ENCODE measurements at regions not wholly inside any gene's neighbourhood (a gene's known extent, or its start where the extent isn't known, plus 50 kb on each side); places are given as distances from the start of the nearest gene placed in this dataset.

DNA sequence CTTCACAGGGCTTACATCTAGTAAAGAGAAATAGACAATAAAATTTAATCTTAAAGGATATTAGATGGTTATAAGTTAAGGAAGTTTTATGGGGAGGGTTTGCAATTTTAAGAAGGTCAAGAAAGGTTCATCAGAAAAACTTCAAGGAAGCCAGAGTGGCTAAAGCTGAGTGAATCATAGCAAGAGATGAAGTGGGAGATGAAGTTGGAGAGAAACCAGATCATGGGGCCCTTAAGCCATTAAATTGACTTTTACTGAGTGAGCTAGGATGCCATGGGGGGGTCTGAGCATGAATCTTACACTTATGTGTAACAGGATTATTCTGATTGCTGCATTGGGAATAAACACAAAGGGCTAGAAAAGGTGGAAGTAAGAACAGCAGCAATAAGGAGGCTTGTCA lies 189.2 kb downstream of the LRIG3 start:
- Histone ChIP-seq H3K4me3 (no peak overlapping the region), H3K9me3 (no peaks in the 10 kb centered on the region), H3K27me3 (replicated peaks in 1 of 7) (no peaks in the 10 kb centered on the region), H3K4me1 (no peaks in the 10 kb centered on the region), H3K36me3 (no peaks in the 10 kb centered on the region), H3K27ac (no peak overlapping the region)
- TF ChIP-seq, protein P1, sequence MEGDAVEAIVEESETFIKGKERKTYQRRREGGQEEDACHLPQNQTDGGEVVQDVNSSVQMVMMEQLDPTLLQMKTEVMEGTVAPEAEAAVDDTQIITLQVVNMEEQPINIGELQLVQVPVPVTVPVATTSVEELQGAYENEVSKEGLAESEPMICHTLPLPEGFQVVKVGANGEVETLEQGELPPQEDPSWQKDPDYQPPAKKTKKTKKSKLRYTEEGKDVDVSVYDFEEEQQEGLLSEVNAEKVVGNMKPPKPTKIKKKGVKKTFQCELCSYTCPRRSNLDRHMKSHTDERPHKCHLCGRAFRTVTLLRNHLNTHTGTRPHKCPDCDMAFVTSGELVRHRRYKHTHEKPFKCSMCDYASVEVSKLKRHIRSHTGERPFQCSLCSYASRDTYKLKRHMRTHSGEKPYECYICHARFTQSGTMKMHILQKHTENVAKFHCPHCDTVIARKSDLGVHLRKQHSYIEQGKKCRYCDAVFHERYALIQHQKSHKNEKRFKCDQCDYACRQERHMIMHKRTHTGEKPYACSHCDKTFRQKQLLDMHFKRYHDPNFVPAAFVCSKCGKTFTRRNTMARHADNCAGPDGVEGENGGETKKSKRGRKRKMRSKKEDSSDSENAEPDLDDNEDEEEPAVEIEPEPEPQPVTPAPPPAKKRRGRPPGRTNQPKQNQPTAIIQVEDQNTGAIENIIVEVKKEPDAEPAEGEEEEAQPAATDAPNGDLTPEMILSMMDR (IDR thresholded peaks at IDR 0.05 in 8 of 11, conservative IDR thresholded peaks at IDR 0.05 in 3 of 11) = no peak
- TF ChIP-seq POLR2AphosphoS5 (IDR thresholded peaks at IDR 0.05) = no peak
- no peak for TF ChIP-seq POLR2A (IDR thresholded peaks at IDR 0.05)
- intact Hi-C loops (cut with DNase I; ENCODE audit: low total_unique reads) = no loop called here
- DNase-seq = no peak

DNA sequence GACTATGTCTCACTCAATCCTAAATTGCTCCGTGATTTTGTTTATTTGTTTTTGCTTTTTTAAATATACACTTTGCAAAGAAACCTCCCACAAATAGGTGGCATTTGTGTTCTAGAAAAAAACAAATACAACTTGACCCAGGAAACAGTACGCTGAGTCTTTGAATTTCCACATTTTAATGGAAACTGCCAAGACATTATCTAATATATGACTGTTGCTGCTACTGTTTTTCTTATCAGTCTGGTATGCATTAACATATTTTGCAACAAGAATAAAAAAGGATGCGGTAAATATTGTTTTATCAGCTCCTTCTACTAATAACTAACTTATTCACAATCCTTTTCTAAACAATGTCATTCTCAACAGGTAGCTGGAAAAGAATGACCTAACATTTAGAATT lies 187.4 kb downstream of the LRIG3 start:
- Histone ChIP-seq H3K9me3 (no peaks in the 10 kb centered on the region), H3K4me3 (no peak overlapping the region), H3K27ac (no peak overlapping the region), H3K4me1 (no peaks in the 10 kb centered on the region), H3K36me3 (no peaks in the 10 kb centered on the region), H3K27me3 (replicated peaks in 1 of 7) (no peaks in the 10 kb centered on the region)
- no peak for TF ChIP-seq POLR2A (IDR thresholded peaks at IDR 0.05)
- DNase-seq = no peak
- WGBS, 5 donors = 69 to 86% (median 73%) methylated on average over 3 of the region's 3 CpGs
- intact Hi-C loops (cut with DNase I; ENCODE audit: low total_unique reads) = no loop called here

DNA sequence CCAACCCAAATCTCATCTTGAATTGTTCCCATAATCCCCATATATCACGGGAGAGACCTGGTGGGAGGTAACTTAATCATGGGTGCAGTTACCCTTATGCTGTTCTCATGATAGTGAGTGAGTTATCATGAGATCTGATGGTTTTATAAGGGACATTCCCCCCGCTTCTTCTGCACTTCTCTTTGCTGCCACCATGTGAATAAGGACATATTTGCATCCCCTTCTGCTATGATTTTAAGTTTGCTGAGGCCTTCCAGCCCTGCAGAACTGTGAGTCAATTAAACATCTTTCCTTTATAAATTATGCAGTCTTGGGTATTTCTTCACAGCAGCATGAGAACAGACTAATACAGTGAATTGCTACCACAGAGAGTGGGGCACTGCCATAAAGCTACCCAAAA lies 179.1 kb downstream of the LRIG3 start:
- WGBS, 5 donors = 76 to 91% (median 77%) methylated on average over 2 of the region's 2 CpGs
- H3K4me3 ChIP-seq = no peak overlapping the region
- peaks cover 0 to 33% (median 9%) of the 10 kb centered on the region in 8 donors for H3K9me3 ChIP-seq
- no peaks in the 10 kb centered on the region for H3K4me1 ChIP-seq
- TF ChIP-seq POLR2A (IDR thresholded peaks at IDR 0.05) = no peak
- TF ChIP-seq, protein P1 (IDR thresholded peaks at IDR 0.05 in 8 of 11, conservative IDR thresholded peaks at IDR 0.05 in 3 of 11) = no peak
- no peak for TF ChIP-seq POLR2AphosphoS5 (IDR thresholded peaks at IDR 0.05)
- no peak overlapping the region for H3K27ac ChIP-seq
- intact Hi-C loops (cut with DNase I; ENCODE audit: low total_unique reads) = no loop called here
- H3K27me3 ChIP-seq (replicated peaks in 1 of 7) = no peaks in the 10 kb centered on the region
- H3K36me3 ChIP-seq = no peaks in the 10 kb centered on the region
- DNase-seq = no peak

DNA sequence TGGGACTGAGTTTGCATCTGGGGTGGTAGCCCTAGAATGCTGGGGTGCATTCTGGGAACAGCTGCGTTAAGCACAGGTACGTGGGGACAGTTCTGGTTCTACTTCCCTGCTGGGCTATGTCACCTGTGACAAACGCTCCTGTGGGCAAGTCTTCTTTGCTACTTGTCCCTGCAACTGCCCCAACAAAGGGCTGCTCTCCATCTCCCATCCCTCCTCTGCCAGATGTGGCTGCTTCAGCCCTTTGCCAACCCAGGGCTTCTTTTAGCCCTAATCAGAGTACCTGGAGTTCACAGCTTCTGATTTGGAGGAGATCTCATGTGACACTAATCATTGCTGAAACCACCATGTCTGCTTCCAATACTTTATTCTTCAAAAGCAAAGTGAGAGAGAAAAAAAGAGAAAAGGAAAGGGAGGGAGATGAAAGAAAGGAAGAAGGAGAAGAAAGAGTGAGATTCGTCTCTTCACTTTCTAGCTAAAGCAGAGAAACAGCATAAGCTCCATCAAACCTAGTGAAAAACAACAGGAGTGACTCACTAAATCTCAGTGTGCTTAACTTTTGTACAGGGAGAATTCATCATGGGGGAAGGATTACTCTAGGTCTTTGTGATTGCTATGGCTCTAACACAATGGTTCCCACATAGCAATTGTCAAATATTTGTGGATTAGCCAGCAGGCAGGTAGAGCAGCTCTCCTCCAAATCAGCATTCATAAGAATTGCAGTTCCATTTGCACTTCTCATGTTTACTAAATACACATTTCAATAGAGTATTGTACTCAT lies 174.8 kb downstream of the LRIG3 start:
- WGBS, 5 donors = 66 to 78% (median 69%) methylated on average over 4 of the region's 4 CpGs
- Histone ChIP-seq H3K36me3 (no peaks in the 10 kb centered on the region), H3K4me3 (no peak overlapping the region), H3K27ac (no peak overlapping the region), H3K27me3 (replicated peaks in 1 of 7) (no peaks in the 10 kb centered on the region), H3K4me1 (no peaks in the 10 kb centered on the region), H3K9me3 (peaks cover 0 to 19% (median 5%) of the 10 kb centered on the region in 8 donors)
- TF ChIP-seq POLR2AphosphoS5 (IDR thresholded peaks at IDR 0.05) (no peak), POLR2A (IDR thresholded peaks at IDR 0.05) (no peak)
- TF ChIP-seq, protein P1 (IDR thresholded peaks at IDR 0.05 in 8 of 11, conservative IDR thresholded peaks at IDR 0.05 in 3 of 11) = no peak
- peak; percentile 49 for DNase-seq
- intact Hi-C loops (cut with DNase I; ENCODE audit: low total_unique reads) = no loop called here

Data from spleen (tissue), 11 donors.